A549 (cell line): ENCODE measurements at regions not wholly inside any gene's neighbourhood (a gene's known extent, or its start where the extent isn't known, plus 50 kb on each side); places are given as distances from the start of the nearest gene placed in this dataset.

ENCODE experiments used
- ATAC-seq, 2 experiments: fragments of 200-7000 bp in 1 of 2; fragments of >200 bp in 1 of 2; cut with Nextera tagmentation in 1 of 2; cut with Tn5 transposase in 1 of 2; 3 replicates each; pipeline versions ENCODE4 v1.8.0 to v1.9.1; 2018 to 2020; ENCODE audit warnings: mild to moderate bottlenecking in 1 of 2, moderate library complexity in 1 of 2
- CTCF ChIA-PET: fragments of 300-600 bp; sonication (Branson Sonifier 250); formaldehyde crosslinking; extraction: SDS; loops from one replicate; lab custom pipeline; 2021; ENCODE audit warnings: antibody characterized with exemption, inconsistent platforms; lab: Yijun Ruan, JAX
- POLR2A ChIA-PET: fragments of 350-600 bp; formaldehyde crosslinking; extraction: SDS; loops from one replicate; lab custom pipeline; 2021; ENCODE audit warnings: antibody characterized with exemption, inconsistent platforms; lab: Yijun Ruan, JAX
- DNase-seq, 2 experiments: peaks; one replicate each; pipeline versions ENCODE4 v3.0.0 to v3.0.0-alpha.2; 2011 to 2016; ENCODE audit warnings: low read depth in 1 of 2, low spot score in 1 of 2
- FAIRE-seq: peaks from 2 replicates; lab custom pipeline; 2011; peaks lifted over from hg19 to GRCh38; lab: Jason Lieb, UNC
- H3K27ac ChIP-seq, 2 experiments: fragments of >200 bp; sonication (Bioruptor Twin); formaldehyde crosslinking; 3 replicates each; pipeline ENCODE4 v1.5.1; 2016 to 2017
- H3K4me1 ChIP-seq: fragments of >200 bp; sonication (Bioruptor Twin); formaldehyde crosslinking; 3 replicates; pipeline ENCODE4 v1.6.1; 2016
- H3K4me2 ChIP-seq: fragments of >200 bp; sonication (Bioruptor Twin); formaldehyde crosslinking; 3 replicates; pipeline ENCODE4 v1.6.1; 2016
- H3K4me3 ChIP-seq: fragments of >200 bp; sonication (Bioruptor Twin); formaldehyde crosslinking; 3 replicates; pipeline ENCODE4 v1.5.1; 2016
- H3K9me3 ChIP-seq: fragments of >200 bp; sonication (Bioruptor Twin); formaldehyde crosslinking; 3 replicates; pipeline ENCODE4 v1.6.1; 2016
- BCL3 ChIP-seq: fragments of >200 bp; sonication (Bioruptor Twin); formaldehyde crosslinking; IDR thresholded peaks from 3 replicates; pipeline ENCODE4 v1.6.1; 2016
- BHLHE40 ChIP-seq: IDR thresholded peaks from 2 replicates; pipeline ENCODE4 v1.6.1; 2012; ENCODE audit warnings: low read depth, low read length, inconsistent platforms
- CEBPB ChIP-seq, 2 experiments: fragments of >200 bp in 1 of 2; sonication (Bioruptor Twin) in 1 of 2; formaldehyde crosslinking in 1 of 2; IDR thresholded peaks; 2 replicates each; pipeline ENCODE4 v1.6.1; 2012 to 2016
- EHF ChIP-seq: fragments of 250-450 bp; sonication (Bioruptor Pico); IDR thresholded peaks from 2 replicates; pipeline ENCODE4 v1.5.0; 2020; ENCODE audit warnings: mild to moderate bottlenecking
- EHMT2 ChIP-seq: fragments of 200-600 bp; sonication (generic); IDR thresholded peaks from 2 replicates; pipeline ENCODE4 v1.6.1; 2016; ENCODE audit warnings: antibody characterized with exemption, low read depth, mild to moderate bottlenecking, moderate library complexity
- ELK1 ChIP-seq: fragments of 150-350 bp; IDR thresholded peaks from 2 replicates; pipeline ENCODE4 v1.6.1; 2014; ENCODE audit warnings: low read depth, mild to moderate bottlenecking, low read length
- EP300 ChIP-seq, 2 experiments: fragments of >200 bp; sonication (Bioruptor Twin); formaldehyde crosslinking; IDR thresholded peaks; 2 replicates in 1 of 2; 3 replicates in 1 of 2; pipeline ENCODE4 v1.6.1; 2016 to 2017
- FOSL2 ChIP-seq, 2 experiments: fragments of 450-650 bp in 1 of 2; fragments of >200 bp in 1 of 2; sonication (Bioruptor Twin) in 1 of 2; formaldehyde crosslinking; IDR thresholded peaks; 2 replicates each; pipeline versions ENCODE4 v1.5.0 to v1.6.1; 2016 to 2020; ENCODE audit warnings: mild to moderate bottlenecking in 1 of 2, moderate library complexity in 1 of 2
- GATA3 ChIP-seq: IDR thresholded peaks from 2 replicates; pipeline ENCODE4 v1.6.1; 2012; ENCODE audit warnings: borderline replicate concordance
- HOXA7 ChIP-seq: fragments of 250-450 bp; sonication (Bioruptor Pico); IDR thresholded peaks from 2 replicates; pipeline ENCODE4 v1.5.0; 2020; ENCODE audit warnings: mild to moderate bottlenecking, moderate library complexity
- HOXB13 ChIP-seq: fragments of 250-450 bp; sonication (Bioruptor Pico); IDR thresholded peaks from 2 replicates; pipeline ENCODE4 v1.5.0; 2020; ENCODE audit warnings: low read depth, mild to moderate bottlenecking, moderate library complexity
- JUN ChIP-seq, 2 experiments: fragments of >200 bp; sonication (Bioruptor Twin); formaldehyde crosslinking; IDR thresholded peaks; 2 replicates in 1 of 2; 3 replicates in 1 of 2; pipeline ENCODE4 v1.6.1; 2016 to 2017
- JUNB ChIP-seq: fragments of >200 bp; sonication (Bioruptor Twin); formaldehyde crosslinking; IDR thresholded peaks from 2 replicates; pipeline ENCODE4 v1.6.1; 2016
- MAFK ChIP-seq: fragments of 450-650 bp; IDR thresholded peaks from 2 replicates; pipeline ENCODE4 v1.6.1; 2014; ENCODE audit not compliant: partially characterized antibody
- MYC ChIP-seq: IDR thresholded peaks from 2 replicates; pipeline ENCODE4 v1.6.1; 2012; ENCODE audit warnings: mild to moderate bottlenecking, inconsistent platforms, low read length, improper control_type of control experiment, borderline replicate concordance
- NPAS2 ChIP-seq: fragments of 250-450 bp; sonication (Bioruptor Pico); IDR thresholded peaks from 2 replicates; pipeline ENCODE4 v1.8.0; 2022; ENCODE audit warnings: mild to moderate bottlenecking, moderate library complexity, borderline replicate concordance
- NR3C1 ChIP-seq: fragments of >200 bp; sonication (Bioruptor Twin); formaldehyde crosslinking; IDR thresholded peaks from 3 replicates; pipeline ENCODE4 v1.6.1; 2017
- POLR2A ChIP-seq: IDR thresholded peaks from 2 replicates; pipeline ENCODE4 v1.6.1; 2012; ENCODE audit warnings: mild to moderate bottlenecking, low read length
- POLR2AphosphoS2 ChIP-seq: conservative IDR thresholded peaks from 2 replicates; pipeline ENCODE4 v1.6.1; 2012; ENCODE audit warnings: low read length, improper control_type of control experiment, inconsistent platforms
- RAD21 ChIP-seq, 2 experiments: fragments of >200 bp in 1 of 2; sonication (Bioruptor Twin) in 1 of 2; formaldehyde crosslinking in 1 of 2; IDR thresholded peaks in 1 of 2; conservative IDR thresholded peaks in 1 of 2; 2 replicates in 1 of 2; 3 replicates in 1 of 2; pipeline ENCODE4 v1.6.1; 2012 to 2018; ENCODE audit warnings: inconsistent platforms in 1 of 2
- RARB ChIP-seq: fragments of 250-450 bp; sonication (Bioruptor Pico); IDR thresholded peaks from 2 replicates; pipeline ENCODE4 v1.8.0; 2021; ENCODE audit warnings: mild to moderate bottlenecking, moderate library complexity
- SMC3 ChIP-seq: fragments of >200 bp; sonication (Bioruptor Twin); formaldehyde crosslinking; IDR thresholded peaks from 3 replicates; pipeline ENCODE4 v1.6.1; 2018; ENCODE audit warnings: inconsistent platforms
- TFCP2L1 ChIP-seq: fragments of 250-450 bp; sonication (Bioruptor Pico); IDR thresholded peaks from 2 replicates; pipeline ENCODE4 v1.5.0; 2021; ENCODE audit warnings: mild to moderate bottlenecking
- TP53 ChIP-seq: fragments of 250-450 bp; sonication (Bioruptor Pico); IDR thresholded peaks from 2 replicates; pipeline ENCODE4 v1.5.0; 2021; ENCODE audit warnings: mild to moderate bottlenecking, moderate library complexity
- ZNF302 ChIP-seq: fragments of 250-450 bp; sonication (Bioruptor Pico); IDR thresholded peaks from 2 replicates; pipeline ENCODE4 v1.9.0; 2021; ENCODE audit warnings: inconsistent platforms, mild to moderate bottlenecking, moderate library complexity
- WGBS: methylation state at CpG from one replicate; pipeline ENCODE4 v1.1.6; 2017; ENCODE audit errors: missing lambda C conversion rate; 5-methylcytosine and 5-hydroxymethylcytosine counted together
- TF ChIP-seq, protein P1 (sequence below): fragments of 250-450 bp; sonication (Bioruptor Pico); IDR thresholded peaks from 2 replicates; pipeline ENCODE4 v1.5.0; 2020; ENCODE audit warnings: low read depth, mild to moderate bottlenecking, moderate library complexity
- TF ChIP-seq, protein P2 (sequence below): IDR thresholded peaks from 2 replicates; pipeline ENCODE4 v1.6.1; 2012

- no peak for FAIRE-seq
Observed at GRCh38 chr1:115181231-115181630, 91.9 kb upstream of the TSPAN2 start.

DNA sequence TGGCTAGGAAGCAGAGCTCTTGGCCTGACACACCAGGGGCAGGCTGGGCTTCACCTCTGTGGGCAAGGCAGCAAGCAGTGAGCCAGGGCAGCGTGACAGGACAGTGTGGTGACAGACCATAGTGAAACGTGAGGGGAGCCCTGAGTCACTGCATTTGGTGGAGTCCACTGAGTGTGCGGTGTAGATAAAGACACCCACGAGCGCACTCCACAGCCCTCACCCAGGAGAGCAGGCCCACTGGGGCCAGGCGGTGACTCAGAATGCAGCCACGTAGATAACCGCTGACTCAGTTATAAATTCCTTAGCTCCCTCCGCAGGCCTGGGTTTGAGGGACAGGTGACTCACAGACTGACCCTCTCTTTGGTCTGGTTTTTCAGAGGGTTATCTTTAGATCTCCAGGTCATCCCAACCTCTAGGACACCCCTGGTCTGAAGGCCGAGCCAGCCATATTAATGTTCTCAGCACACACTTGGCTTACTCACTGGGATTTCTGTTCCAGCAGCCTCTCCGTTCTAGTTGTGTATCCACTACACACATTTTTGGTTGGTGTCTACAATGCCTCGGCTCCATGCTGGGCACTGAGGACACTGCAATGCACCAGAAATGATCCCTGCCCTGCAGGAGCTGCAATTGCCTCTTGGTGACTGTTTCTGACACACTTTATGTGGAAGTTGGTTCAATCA, 90.2 kb upstream of the TSPAN2 start:
- TF ChIP-seq ZNF302 (CRISPR knock-in tag) (no peak), MAFK (peak; percentile 99), BHLHE40 (peak; percentile 67), GATA3 (peak; percentile 95), EP300 (IDR thresholded peaks at IDR 0.05) (peak; percentile 30 to 77; a peak in 3 of 5 replicates), HOXB13 (CRISPR knock-in tag) (peak; percentile 11; the same call in 1 of the 2 replicates), JUNB (peak; percentile 89), SMC3 (0 out of 3 replicates have a peak, but pooled peaks have one; percentile 5), CEBPB (IDR thresholded peaks at IDR 0.05) (peak in 1 of 2 experiments; percentile 59; a peak in 2 of 4 replicates), BCL3 (0 out of 3 replicates have a peak, but pooled peaks have one; percentile 22), FOSL2 (IDR thresholded peaks at IDR 0.05) (peak; percentile 88), FOSL2 (CRISPR knock-in tag; IDR thresholded peaks at IDR 0.05) (peak; percentile 94), EHF (no peak), RAD21 (conservative IDR thresholded peaks at IDR 0.05 in 1 of 2, IDR thresholded peaks at IDR 0.05 in 1 of 2) (peak; percentile 17 to 29; a peak in 4 of 5 replicates), NPAS2 (no peak), EHMT2 (no peak), JUN (IDR thresholded peaks at IDR 0.05) (peak in 1 of 2 experiments; percentile 52; a peak in 2 of 5 replicates)
- TF ChIP-seq, protein P1, sequence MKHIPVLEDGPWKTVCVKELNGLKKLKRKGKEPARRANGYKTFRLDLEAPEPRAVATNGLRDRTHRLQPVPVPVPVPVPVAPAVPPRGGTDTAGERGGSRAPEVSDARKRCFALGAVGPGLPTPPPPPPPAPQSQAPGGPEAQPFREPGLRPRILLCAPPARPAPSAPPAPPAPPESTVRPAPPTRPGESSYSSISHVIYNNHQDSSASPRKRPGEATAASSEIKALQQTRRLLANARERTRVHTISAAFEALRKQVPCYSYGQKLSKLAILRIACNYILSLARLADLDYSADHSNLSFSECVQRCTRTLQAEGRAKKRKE (CRISPR knock-in tag): 0 out of 2 replicates have a peak, but pooled peaks have one; percentile 20
- TF ChIP-seq, protein P2, sequence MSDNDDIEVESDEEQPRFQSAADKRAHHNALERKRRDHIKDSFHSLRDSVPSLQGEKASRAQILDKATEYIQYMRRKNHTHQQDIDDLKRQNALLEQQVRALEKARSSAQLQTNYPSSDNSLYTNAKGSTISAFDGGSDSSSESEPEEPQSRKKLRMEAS: peak; percentile 85
- FAIRE-seq (no peak), DNase-seq (peak; percentile 67 to 89), ATAC-seq (peak; percentile 93 to 94)
- H3K27ac ChIP-seq: peak overlapping the region; percentile 86 to 89
- H3K4me3 ChIP-seq: no peak overlapping the region
- WGBS: 3% methylated on average over 6 of the region's 12 CpGs
- H3K9me3 ChIP-seq: no peaks in the 10 kb centered on the region
- peak overlapping the region; percentile 65 for H3K4me2 ChIP-seq
- CTCF ChIA-PET: interaction anchor here (0.6 to 5.7 kb wide), 3 partner anchors 11 to 41 kb away, joined by 3 to 26 read pairs (median 4); no protein-coding TSS in a partner anchor
- POLR2A ChIA-PET: interaction anchor here (0.5 to 1.4 kb wide), 6 partner anchors 9 to 575 kb away, joined by 3 to 8 read pairs (median 4); no protein-coding TSS in a partner anchor
- H3K4me1 ChIP-seq: peaks cover 32% of the 10 kb centered on the region

More at GRCh38 chr1:115181231-115181630, 91.9 kb upstream of the TSPAN2 start:
- DNase-seq: no peak
- ATAC-seq: no peak
- WGBS: 95% methylated on average over 4 of the region's 4 CpGs
- TF ChIP-seq TFCP2L1 (CRISPR knock-in tag) (no peak), POLR2A (no peak), RARB (CRISPR knock-in tag) (no peak), POLR2AphosphoS2 (no peak), NR3C1 (no peak), MYC (no peak), ELK1 (no peak), TP53 (CRISPR knock-in tag) (no peak), HOXA7 (CRISPR knock-in tag) (no peak)
- TF ChIP-seq, protein P2: no peak
- Histone ChIP-seq H3K4me3 (no peak overlapping the region), H3K4me1 (peaks cover 42% of the 10 kb centered on the region), H3K9me3 (no peaks in the 10 kb centered on the region), H3K27ac (peak overlapping the region; percentile 86 to 89; a peak in 3 of 6 replicates), H3K4me2 (no peak overlapping the region)
- ChIA-PET CTCF (interaction anchor here (1.1 to 5.7 kb wide), 3 partner anchors 40 to 288 kb away, joined by 3 to 26 read pairs (median 4); no protein-coding TSS in a partner anchor), POLR2A (no interaction called here)
